Globus pallidus (tissue), 1 donor: ENCODE measurements at regions not wholly inside any gene's neighbourhood (a gene's known extent, or its start where the extent isn't known, plus 50 kb on each side); places are given as distances from the start of the nearest gene placed in this dataset.

Experiments
- DNase-seq: peaks from one replicate; pipeline ENCODE4 v3.0.0-alpha.2; 2015; ENCODE audit warnings: low spot score

- no peak for DNase-seq
Measured at GRCh38 chr15:47997195-47998080, 123.4 kb upstream of the SLC24A5 start.

- DNase-seq: no peak
Measured at GRCh38 chr15:47998619-47999019, 122.2 kb upstream of the SLC24A5 start.

GRCh38 chr15:48001393-48002039 lies 119.3 kb upstream of the SLC24A5 start:
- peak; percentile 11 for DNase-seq

GRCh38 chr15:48002767-48003166 lies 118.0 kb upstream of the SLC24A5 start:
- no peak for DNase-seq

GRCh38 chr15:48003441-48003840 lies 117.3 kb upstream of the SLC24A5 start:
- no peak for DNase-seq

- DNase-seq: no peak
Measured at GRCh38 chr15:48005077-48005476, 115.7 kb upstream of the SLC24A5 start.

- DNase-seq: no peak
Measured at GRCh38 chr15:48006031-48006511, 114.7 kb upstream of the SLC24A5 start.

GRCh38 chr15:48010316-48010715 lies 110.5 kb upstream of the SLC24A5 start:
- no peak for DNase-seq

GRCh38 chr15:48012191-48012590 lies 108.6 kb upstream of the SLC24A5 start:
- no peak for DNase-seq

GRCh38 chr15:48016865-48017264 lies 103.9 kb upstream of the SLC24A5 start:
- DNase-seq: no peak

- no peak for DNase-seq
Measured at GRCh38 chr15:48017747-48018146, 103.0 kb upstream of the SLC24A5 start.

GRCh38 chr15:48020166-48020565 lies 100.6 kb upstream of the SLC24A5 start:
- DNase-seq: no peak

GRCh38 chr15:48021336-48022086 lies 99.3 kb upstream of the SLC24A5 start:
- DNase-seq: no peak

- no peak for DNase-seq
Measured at GRCh38 chr15:48025118-48025517, 95.7 kb upstream of the SLC24A5 start.

GRCh38 chr15:48028712-48029111 lies 92.1 kb upstream of the SLC24A5 start:
- DNase-seq: no peak

GRCh38 chr15:48029642-48030041 lies 91.1 kb upstream of the SLC24A5 start:
- peak; percentile 67 for DNase-seq

- no peak for DNase-seq
Measured at GRCh38 chr15:48031466-48031865, 89.3 kb upstream of the SLC24A5 start.

GRCh38 chr15:48031973-48032372 lies 88.8 kb upstream of the SLC24A5 start:
- DNase-seq: no peak

GRCh38 chr15:48032911-48033310 lies 87.9 kb upstream of the SLC24A5 start:
- DNase-seq: no peak

- DNase-seq: no peak
Measured at GRCh38 chr15:48038221-48038620, 82.6 kb upstream of the SLC24A5 start.

- DNase-seq: no peak
Measured at GRCh38 chr15:48040166-48040817, 80.5 kb upstream of the SLC24A5 start.

GRCh38 chr15:48041454-48041853 lies 79.3 kb upstream of the SLC24A5 start:
- DNase-seq: no peak
